ENCODE measurements at regions not wholly inside any gene's neighbourhood (a gene's known extent, or its start where the extent isn't known, plus 50 kb on each side); places are given as distances from the start of the nearest gene placed in this dataset.
"Not testable (repeated sequence)": the region's sequence is repeated elsewhere in the genome, so short reads cannot be mapped to it uniquely, and the experiment has no call there.

DNA sequence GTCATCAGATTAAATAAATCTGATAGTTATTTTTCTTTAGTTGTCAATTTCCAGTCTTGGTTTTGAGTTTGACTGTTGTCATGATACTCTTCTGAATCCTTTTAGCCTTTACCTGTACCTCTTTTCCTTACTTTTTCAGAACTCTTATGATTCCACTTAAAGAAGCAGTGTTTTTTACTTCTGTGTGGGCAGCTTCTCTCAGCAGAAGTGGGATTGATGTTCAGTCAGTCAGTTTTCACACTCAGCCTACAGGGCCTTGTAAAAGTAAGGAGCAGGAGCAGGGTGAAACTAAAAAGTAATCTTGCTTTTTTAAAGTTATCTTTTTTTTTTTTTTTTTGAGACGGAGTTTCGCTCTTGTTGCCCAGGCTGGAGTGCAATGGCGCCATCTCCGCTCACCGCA is 75.1 kb downstream of the HAUS1 start:
- DNase-seq (ENCODE audit: low read depth): no peak

DNA sequence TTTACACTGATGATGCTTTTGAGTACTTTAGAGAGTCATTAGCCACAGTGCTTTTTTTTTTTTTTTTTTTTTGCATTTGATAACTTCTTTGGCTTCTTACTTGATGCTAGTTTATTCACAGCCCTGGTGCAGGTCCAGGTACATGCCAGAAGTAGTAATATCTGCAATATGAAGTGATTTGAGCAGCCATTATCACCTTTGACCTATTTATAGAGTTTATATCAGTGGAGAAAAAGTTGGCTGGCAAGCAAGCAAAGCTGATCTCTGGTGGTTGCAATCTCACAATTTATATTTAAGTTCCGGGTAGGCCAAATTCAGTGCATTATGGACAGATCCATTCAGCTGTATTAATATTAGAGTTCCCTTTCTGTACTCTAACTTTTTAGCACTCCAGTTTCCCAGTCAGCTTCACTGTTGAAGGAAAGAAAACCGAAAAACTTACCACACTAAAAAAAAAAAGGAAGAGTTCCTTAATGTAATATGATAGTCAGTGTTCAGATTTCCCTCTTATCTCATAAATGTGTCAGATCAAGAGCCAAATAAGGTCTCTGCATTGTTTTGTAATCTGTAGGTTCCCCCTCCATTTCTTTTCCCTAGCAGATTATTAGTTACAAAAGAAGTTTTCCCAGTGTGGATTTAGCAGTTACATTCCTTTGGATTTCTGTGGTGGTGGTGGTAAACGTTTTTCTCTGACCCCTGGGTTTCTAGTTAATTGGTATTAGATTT is 78.6 kb downstream of the HAUS1 start:
- no peak for DNase-seq (ENCODE audit: low read depth)

DNA sequence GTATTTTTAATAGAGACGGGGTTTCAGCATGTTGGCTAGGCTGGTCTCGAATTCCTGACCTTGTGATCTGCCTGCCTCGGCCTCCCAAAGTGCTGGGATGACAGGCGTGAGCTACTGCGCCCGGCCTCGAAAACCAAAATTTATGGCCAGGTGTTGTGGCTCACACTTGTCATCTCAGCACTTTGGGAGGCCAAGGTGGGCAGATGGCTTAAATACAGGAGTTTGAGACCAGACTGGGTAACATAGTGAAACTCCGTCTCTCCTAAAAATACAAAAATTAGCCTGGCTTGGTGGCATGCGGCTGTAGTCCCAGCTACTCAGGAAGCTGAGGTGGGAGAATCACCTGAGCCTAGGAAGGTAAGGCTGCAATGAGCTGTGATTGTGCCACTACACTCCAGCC is 80.1 kb downstream of the HAUS1 start:
- not testable (repeated sequence) for DNase-seq (ENCODE audit: low read depth)

DNA sequence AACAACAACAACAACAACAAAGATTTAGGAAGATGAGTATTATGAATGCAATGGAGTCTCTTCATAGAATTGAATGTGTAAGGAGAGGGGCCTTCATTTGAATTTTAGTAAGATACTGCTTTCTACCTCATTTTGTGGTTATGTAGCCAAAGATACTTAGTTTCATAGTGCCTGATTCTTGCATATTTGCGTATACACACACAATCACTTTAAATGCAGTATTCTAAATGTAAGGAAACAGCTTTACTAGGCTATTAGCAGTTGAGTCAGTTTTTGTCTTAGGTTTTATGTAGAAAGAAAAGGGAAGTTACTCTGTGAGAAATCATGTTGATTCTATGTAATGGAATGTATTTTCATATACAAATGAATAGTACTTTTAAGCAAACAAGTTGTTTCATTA is 80.5 kb downstream of the HAUS1 start:
- DNase-seq (ENCODE audit: low read depth): no peak

DNA sequence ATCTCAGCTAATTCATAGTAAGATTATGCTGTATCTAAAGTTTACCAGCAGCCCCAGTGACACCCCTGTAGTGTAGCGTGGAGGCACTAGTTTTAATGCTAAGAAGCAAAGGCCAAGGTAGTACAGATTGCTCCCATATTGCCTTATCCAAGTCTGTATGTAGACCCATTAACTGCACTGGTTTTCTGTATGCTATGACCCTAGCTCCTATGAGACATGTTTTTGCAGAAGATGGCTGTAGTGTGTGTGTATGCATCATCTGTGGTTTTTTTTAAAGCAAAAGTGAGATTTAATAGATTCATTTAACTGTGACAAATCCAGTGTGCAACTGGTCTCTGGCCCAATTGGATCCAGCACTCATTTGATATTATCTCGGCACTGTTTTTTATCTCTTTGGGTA is 86.5 kb downstream of the HAUS1 start:
- no peak for DNase-seq (ENCODE audit: low read depth)

DNA sequence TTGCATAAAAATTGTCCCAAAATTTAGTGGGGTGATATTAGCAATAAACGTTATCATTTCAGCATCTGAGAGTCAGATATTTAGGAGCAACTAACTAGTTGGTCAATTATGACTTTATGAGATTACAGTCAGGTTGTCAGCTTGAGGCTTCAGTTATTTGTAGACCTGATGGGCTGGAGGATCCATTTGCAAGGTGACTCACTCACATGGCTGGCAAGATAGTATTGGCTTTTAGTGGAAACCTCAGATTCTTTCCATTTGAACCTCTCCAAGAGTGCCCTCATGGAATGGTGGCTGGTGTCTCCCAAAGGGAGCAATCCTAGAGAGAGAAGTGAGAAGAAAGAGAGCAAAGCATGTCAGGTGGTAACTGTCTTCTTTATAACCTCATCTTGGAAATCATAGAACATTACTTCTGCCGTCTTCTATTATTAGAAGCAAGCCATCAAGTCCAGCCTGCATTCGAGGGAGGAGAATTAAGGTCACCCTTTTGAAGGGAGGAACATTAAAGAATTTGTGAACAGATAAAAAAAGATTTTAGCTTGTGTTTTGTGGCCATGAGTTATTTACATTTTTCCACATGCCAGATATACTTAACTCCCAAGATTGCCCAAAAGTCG is 92.5 kb downstream of the HAUS1 start:
- DNase-seq (ENCODE audit: low read depth): no peak

DNA sequence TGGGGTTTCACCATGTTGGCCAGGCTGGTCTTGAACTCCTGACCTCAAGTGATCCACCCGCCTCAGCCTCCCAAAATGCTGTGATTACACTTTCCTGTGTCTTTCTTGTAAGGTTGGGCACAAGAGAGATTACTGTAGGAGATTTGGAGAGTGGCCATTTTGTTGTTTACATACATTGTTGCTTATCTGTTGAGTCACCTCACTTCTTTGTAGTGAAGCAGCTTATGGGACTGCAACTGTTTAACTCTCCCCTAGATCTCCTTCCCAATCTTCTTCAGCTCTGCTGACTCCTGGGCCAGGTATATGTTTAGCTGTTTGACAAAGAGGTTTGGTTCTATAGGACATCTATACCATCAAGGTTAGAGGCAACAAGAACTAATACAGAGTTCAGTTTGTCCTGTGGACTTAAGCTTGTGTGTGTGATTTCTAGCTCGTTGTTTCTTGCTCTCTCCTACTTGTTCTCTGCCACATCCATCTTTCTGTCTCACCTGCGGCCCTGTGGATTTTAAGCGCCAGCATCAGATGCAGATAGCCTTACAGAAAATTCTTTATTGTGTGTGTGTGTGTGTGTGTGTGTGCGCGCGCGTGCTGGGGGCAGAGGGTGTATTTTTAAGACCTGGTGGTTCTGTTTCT is 95.4 kb downstream of the HAUS1 start:
- DNase-seq (ENCODE audit: low read depth): no peak

DNA sequence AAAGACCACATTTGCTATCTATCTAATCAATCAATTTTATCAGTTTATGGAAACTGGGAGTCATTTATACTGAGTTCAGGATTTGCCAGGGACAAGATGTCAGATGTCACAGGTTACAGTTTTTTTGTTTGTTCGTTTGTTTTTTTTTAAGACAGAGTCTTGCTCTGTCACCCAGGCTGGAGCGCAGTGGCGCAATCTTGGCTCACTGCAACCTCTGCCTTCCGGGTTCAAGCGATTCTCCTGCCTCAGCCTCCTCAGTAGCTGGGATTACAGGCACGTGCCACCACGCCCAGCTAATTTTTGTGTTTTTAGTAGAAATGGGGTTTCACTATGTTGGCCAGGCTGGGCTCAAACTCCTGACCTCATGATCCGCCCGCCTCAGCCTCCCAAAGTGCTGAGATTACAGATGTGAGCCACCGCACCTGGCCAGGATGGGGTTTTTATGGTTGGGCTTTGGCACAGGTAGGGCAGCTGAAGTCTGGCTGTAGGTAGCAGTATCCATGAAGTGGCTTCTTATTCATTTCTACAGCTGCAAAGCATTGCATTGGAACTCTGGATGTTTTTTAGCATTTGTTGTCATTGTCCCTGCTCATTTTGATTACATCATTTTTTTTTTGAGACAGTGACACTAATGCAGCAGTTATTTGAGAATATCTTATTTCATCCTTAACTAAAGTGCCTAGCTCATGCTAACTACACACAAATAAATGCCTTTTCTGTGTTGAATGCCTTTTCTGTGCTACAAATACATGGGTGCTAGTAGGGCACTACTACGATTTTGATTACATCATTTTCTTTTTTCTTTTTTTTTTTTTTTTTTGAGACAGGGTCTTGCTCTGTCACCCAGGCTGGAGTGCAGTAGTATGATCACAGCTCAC is 96.2 kb downstream of the HAUS1 start:
- DNase-seq (ENCODE audit: low read depth): not testable (repeated sequence)

DNA sequence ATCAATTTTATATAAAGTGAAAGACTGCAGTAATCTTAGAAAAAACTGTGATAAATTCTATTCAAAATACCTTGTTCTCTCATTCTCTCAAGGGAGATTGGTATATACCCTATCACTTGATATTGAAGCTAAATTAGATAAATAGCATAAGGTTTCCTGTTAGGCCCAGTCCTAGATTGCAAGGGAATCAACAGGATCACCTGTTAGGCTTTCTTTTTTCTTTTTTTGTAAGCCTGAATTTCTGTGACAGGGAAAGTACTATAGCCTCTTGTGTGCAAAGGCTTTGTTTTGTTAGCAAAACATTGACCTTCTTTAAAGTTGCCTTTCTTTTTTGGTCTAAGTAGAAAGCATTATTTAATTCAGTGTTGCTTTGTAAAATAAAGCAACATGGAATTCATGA is 100.0 kb downstream of the HAUS1 start:
- DNase-seq (ENCODE audit: low read depth): no peak

DNA sequence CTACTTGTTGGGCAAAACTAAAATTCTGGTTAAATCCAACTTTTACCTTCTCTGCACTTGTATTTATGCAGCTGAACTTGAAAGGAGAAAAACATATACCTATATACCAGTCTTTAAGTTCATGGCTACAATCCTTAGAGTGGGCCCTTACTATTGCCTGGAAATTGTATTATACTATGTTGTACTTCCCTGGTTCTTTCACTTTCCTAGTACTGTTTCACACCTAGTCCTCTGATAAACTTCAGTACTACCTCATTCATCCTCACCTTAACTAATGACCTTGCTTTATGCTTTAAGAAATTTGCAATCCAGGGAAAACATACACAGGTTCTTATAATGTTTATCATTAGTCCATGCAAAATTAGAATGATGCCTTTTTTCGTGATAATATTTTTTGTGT is 103.8 kb downstream of the HAUS1 start:
- no peak for DNase-seq (ENCODE audit: low read depth)

DNA sequence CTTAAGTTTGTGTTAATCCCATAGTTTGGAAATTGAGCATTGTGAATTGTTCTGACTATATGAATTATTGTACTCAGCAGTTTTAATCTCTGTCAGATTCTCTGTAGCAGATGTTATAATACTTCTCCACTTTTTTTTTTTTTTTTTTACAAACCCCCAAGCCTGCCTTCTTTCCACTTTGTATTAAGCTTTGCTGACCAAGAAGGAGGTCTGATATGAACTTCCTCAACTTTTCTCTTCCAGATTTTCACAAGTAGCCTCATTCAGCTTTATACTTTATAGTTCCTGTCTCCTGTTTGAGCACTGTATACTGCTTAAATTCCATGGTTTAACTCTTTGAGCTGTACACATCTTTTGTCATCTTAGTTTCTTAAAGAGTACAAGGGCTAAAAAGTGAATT is 105.0 kb downstream of the HAUS1 start:
- no peak for DNase-seq (ENCODE audit: low read depth)

DNA sequence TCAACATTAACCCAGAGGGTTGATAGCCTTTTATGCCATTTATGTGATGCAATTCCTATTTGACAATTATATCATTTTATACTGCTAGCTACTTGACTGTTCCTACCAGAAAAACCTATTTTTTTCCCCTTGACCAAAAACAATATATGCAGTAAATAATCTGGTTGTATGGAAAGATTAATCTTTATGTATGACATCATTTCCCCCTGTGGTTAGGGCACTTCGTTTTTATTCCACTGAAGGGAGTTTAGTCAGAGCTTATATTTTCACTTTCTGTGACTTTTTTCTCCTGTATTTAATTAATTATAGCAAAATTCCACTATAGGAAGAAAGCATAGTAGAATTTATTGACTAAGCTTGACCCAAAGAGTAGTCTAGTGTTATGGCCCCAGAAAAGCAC is 107.6 kb downstream of the HAUS1 start:
- no peak for DNase-seq (ENCODE audit: low read depth)

DNA sequence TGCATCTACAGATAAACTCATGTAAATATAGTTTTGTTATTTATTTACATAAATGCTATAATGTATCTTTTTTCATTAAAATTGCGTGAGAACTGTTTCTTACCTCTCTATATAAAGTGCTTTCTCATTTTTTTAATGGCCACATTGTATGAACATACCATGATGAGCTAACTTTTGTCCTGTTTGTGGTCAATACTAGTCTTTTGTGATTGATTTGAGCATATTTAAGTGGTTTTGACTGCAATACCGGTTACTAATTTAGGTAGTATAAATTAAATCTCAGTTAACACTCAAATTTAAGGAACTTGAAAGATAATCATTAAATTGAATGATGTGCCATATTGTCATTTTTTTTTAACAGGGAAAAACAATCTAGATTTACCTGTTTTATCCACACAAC is 108.2 kb downstream of the HAUS1 start:
- DNase-seq (ENCODE audit: low read depth): no peak

DNA sequence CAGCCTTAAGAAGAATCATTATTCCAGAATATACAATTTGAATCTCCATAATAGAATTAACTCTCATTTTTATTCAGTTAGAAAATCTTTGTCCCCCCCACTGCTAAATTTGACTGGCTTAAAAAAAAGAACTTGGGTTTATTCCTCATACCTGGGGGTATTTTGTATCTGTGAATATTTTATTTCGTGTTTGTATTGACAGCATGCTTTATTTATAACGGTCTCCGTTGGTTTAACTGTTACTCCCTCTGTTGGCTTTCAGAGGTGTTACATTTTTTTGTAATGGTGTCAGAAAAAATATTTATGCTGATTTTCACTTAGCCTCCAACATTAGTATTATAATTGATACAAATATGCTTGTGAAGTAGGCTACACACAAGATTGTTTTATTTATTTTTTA is 109.1 kb downstream of the HAUS1 start:
- no peak for DNase-seq (ENCODE audit: low read depth)

DNA sequence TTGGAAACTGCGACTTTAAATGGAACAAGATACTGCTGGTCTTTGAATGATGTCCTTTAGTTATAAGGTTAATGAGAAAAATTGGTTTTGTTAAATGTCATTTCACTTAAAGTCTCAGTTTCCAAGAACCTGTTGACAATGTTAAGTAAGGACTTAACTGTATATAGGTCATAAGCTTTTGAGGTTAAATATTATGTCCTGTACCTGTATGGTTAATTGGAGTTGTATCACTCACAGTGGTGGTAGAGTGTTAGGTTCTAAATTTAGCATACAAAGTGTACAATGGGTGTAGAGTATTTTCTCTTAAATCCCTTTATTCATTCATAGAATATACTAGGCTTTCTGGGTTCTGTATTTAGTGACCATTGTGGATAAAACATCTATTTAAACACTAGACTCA is 110.2 kb downstream of the HAUS1 start:
- DNase-seq (ENCODE audit: low read depth): no peak

DNA sequence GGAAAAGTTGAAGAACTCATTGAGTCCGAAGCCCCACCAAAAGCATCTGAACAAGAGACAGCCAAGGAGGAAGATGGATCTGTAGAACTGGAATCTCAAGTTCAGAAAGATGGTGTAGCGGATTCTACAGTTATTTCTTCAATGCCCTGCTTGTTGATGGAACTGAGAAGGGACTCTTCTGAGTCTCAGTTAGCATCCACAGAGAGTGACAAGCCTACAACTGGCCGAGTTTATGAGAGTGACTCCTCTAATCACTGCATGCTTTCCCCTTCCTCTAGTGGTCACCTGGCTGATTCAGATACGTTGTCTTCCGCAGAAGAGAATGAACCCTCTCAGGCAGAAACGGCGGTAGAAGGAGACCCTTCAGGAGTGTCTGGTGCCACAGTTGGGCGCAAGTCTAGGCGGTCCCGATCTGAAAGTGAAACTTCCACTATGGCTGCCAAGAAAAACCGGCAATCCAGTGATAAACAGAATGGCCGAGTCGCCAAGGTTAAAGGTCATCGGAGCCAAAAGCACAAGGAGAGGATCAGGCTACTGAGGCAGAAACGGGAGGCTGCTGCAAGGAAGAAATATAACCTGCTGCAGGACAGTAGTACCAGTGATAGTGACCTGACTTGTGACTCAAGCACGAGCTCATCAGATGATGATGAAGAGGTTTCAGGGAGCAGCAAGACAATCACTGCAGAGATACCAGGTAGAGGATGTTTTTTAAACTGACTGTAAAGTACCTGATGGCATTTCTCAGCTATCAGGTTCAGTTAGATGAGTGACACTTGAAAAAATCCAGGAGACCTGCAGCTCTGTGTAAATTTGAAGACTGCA is 111.9 kb downstream of the HAUS1 start:
- DNase-seq (ENCODE audit: low read depth): no peak

DNA sequence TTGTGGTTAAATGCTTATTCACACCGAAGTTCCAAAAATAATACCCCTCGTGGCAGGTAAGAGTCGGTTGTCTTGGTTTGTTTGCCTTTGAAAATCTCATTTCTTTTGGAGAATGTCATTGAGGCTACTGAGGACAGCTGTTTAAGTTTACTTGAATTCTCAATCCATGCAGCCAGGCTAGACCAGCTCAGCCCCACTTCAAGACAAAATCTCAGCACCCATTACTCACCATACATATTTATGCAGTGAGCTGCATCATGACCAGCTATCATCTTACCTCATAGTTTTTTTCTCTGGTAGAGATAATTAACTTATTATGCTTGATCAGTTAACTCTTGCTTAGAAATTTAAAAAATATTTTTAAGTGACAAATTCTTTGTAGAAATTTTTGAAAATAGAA is 115.9 kb downstream of the HAUS1 start:
- no peak for DNase-seq (ENCODE audit: low read depth)

DNA sequence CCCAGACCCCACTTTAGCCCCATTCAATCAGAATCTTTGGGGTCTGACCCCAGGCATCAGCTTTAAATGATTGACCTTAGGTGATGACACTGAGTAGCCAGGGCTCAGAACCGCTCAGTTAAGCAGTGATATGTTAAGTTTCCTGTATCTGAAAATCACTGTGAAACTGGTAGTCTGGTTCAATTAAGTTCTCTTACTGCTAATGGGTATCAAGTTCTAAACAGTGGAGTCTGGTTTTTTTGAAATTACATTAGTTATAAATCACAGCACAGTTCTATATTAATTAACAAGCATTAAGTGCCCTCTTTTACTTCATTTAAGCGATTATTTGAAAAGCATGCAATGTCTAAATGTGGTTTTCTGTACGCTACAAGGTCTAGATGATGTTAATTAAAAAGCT is 117.9 kb downstream of the HAUS1 start:
- DNase-seq (ENCODE audit: low read depth): no peak

DNA sequence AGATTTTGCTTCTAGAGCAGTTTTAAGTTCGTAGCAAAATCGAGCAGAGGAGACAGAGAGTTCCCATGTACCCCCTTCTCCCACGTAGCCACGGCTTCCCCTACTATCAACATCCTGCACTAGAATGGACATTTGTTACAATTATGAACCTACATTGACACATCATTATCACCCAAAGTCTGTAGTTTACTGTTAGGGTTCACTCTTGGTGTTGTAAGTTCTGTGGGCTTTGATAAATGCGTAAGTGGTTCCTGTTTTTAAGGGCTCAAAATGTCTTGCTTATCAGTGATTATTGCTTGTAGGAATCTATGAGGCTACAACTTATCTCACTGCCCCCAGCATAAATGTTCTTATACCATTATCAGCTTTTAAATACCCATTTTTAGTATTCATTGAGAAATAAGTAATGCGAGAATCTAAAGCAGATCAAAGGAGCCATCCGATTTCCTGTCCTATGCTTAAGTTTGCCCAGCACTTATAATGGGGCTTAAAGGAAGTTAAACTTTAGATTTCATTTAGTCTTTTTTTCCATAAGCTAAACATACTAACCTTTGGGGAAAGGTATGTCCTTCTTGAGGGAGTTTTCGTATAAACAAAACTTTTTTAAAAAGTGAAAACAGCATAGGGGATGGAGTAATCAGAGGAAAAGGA is 118.7 kb downstream of the HAUS1 start:
- no peak for DNase-seq (ENCODE audit: low read depth)

DNA sequence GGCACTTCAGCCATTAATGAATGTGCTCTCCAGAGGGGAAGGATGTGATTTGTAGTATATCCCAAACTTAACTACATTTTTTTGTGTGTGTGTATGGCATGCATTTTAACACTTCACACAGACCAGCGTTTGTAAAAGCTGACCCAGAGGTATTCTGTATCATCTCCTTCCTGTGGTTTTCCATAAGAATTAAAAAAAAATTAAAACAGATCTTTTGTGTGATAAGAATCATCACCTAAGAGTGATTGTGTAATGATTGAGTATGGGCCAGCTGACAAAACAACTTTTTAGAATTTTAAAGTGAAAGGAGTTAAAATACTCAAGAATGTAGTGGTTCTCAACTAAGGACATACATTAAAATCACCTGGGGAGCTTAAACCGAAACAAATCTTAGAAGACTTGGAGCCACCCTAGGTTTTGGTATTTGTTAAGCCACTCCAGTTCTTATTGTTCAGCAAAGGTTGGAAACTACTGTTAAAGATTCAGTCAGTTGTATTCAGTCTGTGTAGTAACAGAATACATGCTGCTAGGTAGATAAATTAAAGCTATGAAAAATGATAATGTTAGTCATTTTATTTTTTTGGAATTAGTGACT is 120.1 kb downstream of the HAUS1 start:
- no peak for DNase-seq (ENCODE audit: low read depth)

DNA sequence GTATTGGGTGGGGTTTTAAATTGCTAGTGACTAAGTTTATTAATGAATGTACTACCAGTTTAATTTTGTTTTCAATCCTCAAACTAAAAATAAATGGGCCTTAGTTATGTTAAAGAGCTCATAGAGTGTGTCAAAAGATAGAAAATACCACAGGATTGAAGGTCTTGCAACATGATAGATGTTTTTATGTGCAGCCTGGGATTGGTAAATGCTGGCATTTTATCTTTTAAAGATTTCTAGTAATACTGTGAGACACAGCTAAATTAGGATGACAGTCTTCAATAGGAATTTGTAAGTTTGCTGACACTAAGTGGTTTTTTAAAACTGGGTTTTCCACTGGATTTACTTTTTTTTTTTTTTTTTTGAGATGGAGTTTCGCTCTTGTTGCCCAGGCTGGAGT is 122.3 kb downstream of the HAUS1 start:
- no peak for DNase-seq (ENCODE audit: low read depth)
